T-helper 17 cell (primary cell): ENCODE measurements at regions not wholly inside any gene's neighbourhood (a gene's known extent, or its start where the extent isn't known, plus 50 kb on each side); places are given as distances from the start of the nearest gene placed in this dataset.

Experiments used
- ATAC-seq: fragments of 150-1000 bp; cut with Tn5 transposase; 2 replicates; pipeline ENCODE4 v1.10.0; 2021; ENCODE audit warnings: mild to moderate bottlenecking, moderate library complexity
- DNase-seq, 3 donors: peaks; one replicate each; pipeline versions ENCODE4 v3.0.0 to v3.0.0-alpha.2; 2020 to 2021
- H3K9me3 ChIP-seq: one replicate; pipeline ENCODE4 v1.7.0; 2013; ENCODE audit warnings: low read length, mild to moderate bottlenecking; ENCODE audit not compliant: control insufficient read depth, poor library complexity, severe bottlenecking
- H3K27ac Mint-ChIP-seq: one replicate; pipeline ENCODE4 v1.8.0; 2022; ENCODE audit warnings: mild to moderate bottlenecking, moderate library complexity, mixed read lengths
- H3K27me3 Mint-ChIP-seq: one replicate; pipeline ENCODE4 v1.8.0; 2022; ENCODE audit warnings: mixed read lengths
- H3K36me3 Mint-ChIP-seq: one replicate; pipeline ENCODE4 v1.8.0; 2022; ENCODE audit warnings: low read depth, mixed read lengths
- H3K4me1 Mint-ChIP-seq: one replicate; pipeline ENCODE4 v1.8.0; 2022; ENCODE audit warnings: mild to moderate bottlenecking, mixed read lengths
- H3K4me3 Mint-ChIP-seq: one replicate; pipeline ENCODE4 v1.8.0; 2022; ENCODE audit warnings: mild to moderate bottlenecking, moderate library complexity, mixed read lengths

DNA sequence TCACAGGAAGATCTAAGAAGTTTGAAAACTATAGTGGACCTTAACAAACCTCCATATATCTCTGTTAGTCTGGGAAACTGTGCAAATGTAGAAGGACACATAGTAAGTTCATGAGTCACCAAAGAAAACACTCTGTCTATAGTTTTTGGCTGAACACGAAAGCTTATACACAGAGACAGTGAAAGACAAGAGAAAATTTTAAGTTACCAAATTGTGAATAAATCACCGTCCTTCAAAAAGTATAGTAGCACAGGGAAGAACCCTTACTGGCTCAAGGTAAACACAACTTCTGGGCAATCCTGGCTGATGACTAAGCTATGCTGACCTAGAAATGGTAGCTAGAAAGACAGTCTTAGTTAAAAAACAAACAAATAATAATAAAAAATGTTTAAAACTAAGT, 1057.9 kb downstream of the AMY1C start:
- Mint-ChIP-seq H3K27me3 (no peaks in the 10 kb centered on the region), H3K4me1 (no peaks in the 10 kb centered on the region), H3K4me3 (no peak overlapping the region), H3K36me3 (no peaks in the 10 kb centered on the region), H3K27ac (no peak overlapping the region)
- ATAC-seq = no peak
- no peaks in the 10 kb centered on the region for H3K9me3 ChIP-seq
- DNase-seq = no peak

DNA sequence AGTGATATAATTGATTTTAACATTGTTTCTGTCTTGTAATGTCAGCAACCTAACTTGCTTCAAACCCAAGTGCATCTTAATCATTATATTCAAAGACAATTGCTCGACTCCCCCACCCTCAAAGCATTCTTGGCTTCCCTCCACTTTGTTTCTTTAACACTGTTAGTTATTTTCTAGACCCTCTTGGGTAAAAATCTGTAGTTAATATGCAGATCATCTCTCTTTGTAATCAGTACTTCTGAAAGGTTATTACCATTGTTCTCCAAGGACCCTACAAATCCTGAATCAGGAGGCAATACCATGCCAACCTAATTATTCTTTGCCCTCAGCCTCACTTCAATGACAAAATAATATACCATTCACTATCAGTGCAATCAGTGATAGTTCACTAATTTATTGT, 1075.7 kb downstream of the AMY1C start:
- DNase-seq = no peak
- Mint-ChIP-seq H3K27me3 (no peaks in the 10 kb centered on the region), H3K4me1 (no peaks in the 10 kb centered on the region), H3K4me3 (no peak overlapping the region), H3K36me3 (no peaks in the 10 kb centered on the region), H3K27ac (no peak overlapping the region)
- no peak for ATAC-seq
- H3K9me3 ChIP-seq = no peaks in the 10 kb centered on the region

DNA sequence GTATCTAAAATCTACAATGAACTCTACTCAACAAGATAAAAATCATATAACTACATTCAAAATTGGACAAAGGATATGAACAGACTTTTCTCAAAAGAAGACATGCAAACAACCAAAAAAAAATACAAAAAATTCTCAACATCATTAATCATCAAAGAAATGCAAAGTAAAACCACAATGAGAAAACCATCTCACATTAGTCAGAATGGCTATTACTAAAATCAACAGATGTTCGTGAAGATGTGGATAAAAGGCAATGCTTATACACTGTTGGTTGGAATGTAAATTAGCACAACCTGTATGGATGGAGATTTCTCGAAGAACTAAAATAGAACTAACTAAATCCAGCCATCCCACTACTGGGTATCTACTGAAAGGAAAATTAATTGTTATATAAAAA, 1080.8 kb downstream of the AMY1C start:
- Mint-ChIP-seq H3K4me1 (no peaks in the 10 kb centered on the region), H3K36me3 (no peaks in the 10 kb centered on the region), H3K27ac (no peak overlapping the region), H3K27me3 (no peaks in the 10 kb centered on the region), H3K4me3 (no peak overlapping the region)
- ATAC-seq (no peak), DNase-seq (no peak)
- H3K9me3 ChIP-seq = no peaks in the 10 kb centered on the region

DNA sequence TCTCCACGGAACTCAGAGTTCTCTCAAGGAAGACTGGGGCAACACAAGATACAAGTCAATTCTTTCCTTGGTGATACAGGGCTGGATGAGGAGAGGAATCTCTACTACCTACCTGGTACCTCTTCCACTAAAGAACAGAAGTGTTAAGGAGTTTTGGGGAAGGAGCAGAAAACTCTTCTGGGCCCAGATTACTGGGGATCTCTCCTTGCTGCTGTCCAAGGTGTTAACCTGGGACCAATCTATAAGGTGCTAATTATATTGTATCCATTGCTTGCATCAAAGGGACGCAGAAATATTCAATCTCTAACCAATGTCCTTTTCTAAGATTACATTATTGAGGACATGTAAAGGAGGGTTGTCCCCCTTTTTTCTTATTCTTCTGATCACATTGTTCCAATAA, 1102.5 kb downstream of the AMY1C start:
- no peak for ATAC-seq
- Mint-ChIP-seq H3K36me3 (no peaks in the 10 kb centered on the region), H3K27ac (no peak overlapping the region), H3K27me3 (no peaks in the 10 kb centered on the region), H3K4me3 (no peak overlapping the region), H3K4me1 (no peaks in the 10 kb centered on the region)
- DNase-seq = no peak
- peaks cover 3% of the 10 kb centered on the region for H3K9me3 ChIP-seq

DNA sequence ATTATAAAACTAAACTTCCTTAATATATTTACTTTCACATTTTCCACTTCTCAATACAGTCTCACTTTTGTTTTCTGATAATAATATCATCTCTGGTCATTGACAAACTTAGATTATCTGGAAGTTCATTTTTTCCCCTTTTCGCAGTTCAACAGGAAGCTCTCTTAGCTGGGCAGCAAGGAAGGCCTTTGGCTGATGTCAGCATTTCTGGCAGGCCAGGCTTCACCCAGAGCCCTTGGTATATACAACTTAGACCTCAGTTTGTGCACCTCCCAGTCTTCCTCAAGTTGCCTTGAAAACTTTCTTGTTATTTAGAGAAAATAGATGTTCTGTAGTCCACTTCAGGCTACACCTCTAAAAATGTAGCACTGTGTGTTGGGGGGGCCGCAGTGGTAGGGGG, 1103.6 kb downstream of the AMY1C start:
- no peak overlapping the region for H3K27ac Mint-ChIP-seq
- peaks cover 3% of the 10 kb centered on the region for H3K9me3 ChIP-seq
- H3K36me3 Mint-ChIP-seq = no peaks in the 10 kb centered on the region
- H3K4me1 Mint-ChIP-seq = no peaks in the 10 kb centered on the region
- ATAC-seq = no peak
- H3K27me3 Mint-ChIP-seq = no peaks in the 10 kb centered on the region
- no peak overlapping the region for H3K4me3 Mint-ChIP-seq
- no peak for DNase-seq

DNA sequence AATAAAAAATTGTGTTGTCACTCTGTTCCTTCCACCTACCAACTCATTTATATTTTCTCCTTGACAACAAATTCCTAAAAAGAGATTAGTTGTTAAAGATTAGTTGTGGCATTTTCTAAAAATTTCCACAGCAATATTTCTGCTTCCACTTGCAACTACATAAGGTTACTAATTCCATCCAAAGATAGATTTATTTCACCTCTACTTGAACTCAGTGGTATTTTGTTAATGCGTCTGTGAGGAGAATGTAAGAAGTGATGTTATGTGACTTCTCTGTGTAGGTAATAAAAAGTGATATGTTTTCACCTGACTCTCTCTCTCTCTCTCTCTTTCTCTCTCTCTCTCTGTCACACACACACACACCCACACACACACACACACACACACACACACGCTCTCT, 1104.8 kb downstream of the AMY1C start:
- Mint-ChIP-seq H3K4me3 (no peak overlapping the region), H3K4me1 (no peaks in the 10 kb centered on the region), H3K27me3 (no peaks in the 10 kb centered on the region), H3K27ac (no peak overlapping the region), H3K36me3 (no peaks in the 10 kb centered on the region)
- no peak for DNase-seq
- H3K9me3 ChIP-seq = peaks cover 3% of the 10 kb centered on the region
- ATAC-seq = no peak

DNA sequence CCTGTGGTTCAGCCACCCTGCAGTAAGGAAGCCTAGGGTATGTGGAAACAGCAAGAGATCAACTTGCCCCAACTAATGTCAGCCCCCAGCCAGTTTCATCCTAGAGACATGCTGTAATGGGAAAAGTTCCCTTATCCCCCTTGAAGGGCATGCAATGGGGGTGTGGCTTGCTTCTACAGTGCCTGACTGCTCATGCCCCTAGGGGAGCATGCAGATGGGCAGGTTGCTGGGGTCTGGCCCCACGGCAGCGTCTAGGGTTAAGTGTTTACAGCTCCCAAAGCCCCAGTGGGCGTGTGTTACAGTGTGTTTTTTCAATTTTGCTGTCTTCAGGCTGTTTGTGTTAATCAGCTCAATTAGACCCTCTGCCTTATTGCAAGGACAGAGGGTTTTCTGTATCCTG, 1105.9 kb downstream of the AMY1C start:
- H3K4me3 Mint-ChIP-seq = no peak overlapping the region
- H3K4me1 Mint-ChIP-seq = no peaks in the 10 kb centered on the region
- no peaks in the 10 kb centered on the region for H3K27me3 Mint-ChIP-seq
- no peak for DNase-seq
- no peak overlapping the region for H3K27ac Mint-ChIP-seq
- peaks cover 3% of the 10 kb centered on the region for H3K9me3 ChIP-seq
- no peaks in the 10 kb centered on the region for H3K36me3 Mint-ChIP-seq
- ATAC-seq = no peak

DNA sequence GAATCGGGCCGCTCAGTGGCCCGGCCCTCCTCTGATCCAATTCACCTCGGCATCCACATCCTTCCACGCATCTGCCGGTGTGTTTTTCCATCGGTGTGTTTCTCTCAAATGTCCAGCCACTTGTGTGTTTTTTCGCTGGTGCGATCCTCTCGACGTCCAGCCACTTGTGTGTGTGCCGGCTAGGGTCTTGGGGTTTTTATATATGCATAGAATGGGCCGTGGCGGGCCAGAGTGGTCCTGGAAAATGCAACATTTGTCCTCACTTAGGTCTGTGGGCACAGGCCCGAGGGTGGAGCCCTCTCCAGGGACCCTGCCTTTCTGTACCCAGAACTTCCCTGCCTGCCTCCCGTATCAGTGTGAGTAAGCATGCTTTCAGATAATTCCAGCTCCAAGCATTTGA, 1106.4 kb downstream of the AMY1C start:
- H3K4me3 Mint-ChIP-seq = no peak overlapping the region
- DNase-seq (no peak), ATAC-seq (no peak)
- H3K27ac Mint-ChIP-seq = no peak overlapping the region
- H3K27me3 Mint-ChIP-seq = no peaks in the 10 kb centered on the region
- no peaks in the 10 kb centered on the region for H3K4me1 Mint-ChIP-seq
- H3K36me3 Mint-ChIP-seq = no peaks in the 10 kb centered on the region
- peaks cover 3% of the 10 kb centered on the region for H3K9me3 ChIP-seq

DNA sequence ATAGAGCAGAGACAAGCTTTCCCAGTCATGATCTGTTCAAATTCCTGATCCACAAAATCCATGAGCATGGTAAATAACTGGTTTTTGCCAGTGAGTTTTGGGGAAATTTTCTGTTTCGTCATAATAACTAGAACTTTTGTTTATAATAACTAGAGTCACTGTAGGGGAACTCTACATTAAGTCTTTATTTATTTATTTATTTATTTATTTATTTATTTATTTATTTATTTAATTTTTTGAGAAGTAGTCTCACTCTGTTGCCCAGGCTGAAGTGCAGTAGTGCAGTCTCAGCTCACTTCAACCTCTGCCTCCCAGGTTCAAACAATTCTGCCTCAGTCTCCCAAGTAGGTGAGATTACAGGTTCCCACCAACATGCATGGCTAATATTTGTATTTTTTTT, 1106.8 kb downstream of the AMY1C start:
- H3K36me3 Mint-ChIP-seq = no peaks in the 10 kb centered on the region
- ATAC-seq (no peak), DNase-seq (no peak)
- H3K27me3 Mint-ChIP-seq = no peaks in the 10 kb centered on the region
- no peak overlapping the region for H3K27ac Mint-ChIP-seq
- peaks cover 3% of the 10 kb centered on the region for H3K9me3 ChIP-seq
- no peaks in the 10 kb centered on the region for H3K4me1 Mint-ChIP-seq
- H3K4me3 Mint-ChIP-seq = no peak overlapping the region

DNA sequence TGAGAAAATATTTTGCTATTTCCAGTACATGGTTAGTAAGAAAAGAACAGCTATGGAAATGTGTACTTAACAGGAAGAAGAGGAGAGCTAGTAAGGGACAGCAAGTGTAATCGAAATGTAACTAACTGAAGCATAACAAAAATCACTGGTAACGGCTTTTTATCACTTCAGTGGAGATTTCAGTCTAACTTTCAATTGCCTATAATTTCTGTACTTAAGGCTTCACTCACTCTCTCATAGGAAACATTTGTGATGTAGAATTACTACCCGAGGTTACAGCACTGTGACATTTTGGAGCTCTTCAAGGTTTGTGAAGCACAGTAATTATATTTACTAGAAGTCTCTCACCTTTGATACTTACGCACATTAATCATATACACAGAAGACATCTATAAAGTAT, 1119.1 kb downstream of the AMY1C start:
- no peaks in the 10 kb centered on the region for H3K27me3 Mint-ChIP-seq
- peaks cover 3% of the 10 kb centered on the region for H3K9me3 ChIP-seq
- H3K4me1 Mint-ChIP-seq = no peaks in the 10 kb centered on the region
- H3K36me3 Mint-ChIP-seq = no peaks in the 10 kb centered on the region
- DNase-seq (no peak), ATAC-seq (no peak)
- no peak overlapping the region for H3K27ac Mint-ChIP-seq
- H3K4me3 Mint-ChIP-seq = no peak overlapping the region

DNA sequence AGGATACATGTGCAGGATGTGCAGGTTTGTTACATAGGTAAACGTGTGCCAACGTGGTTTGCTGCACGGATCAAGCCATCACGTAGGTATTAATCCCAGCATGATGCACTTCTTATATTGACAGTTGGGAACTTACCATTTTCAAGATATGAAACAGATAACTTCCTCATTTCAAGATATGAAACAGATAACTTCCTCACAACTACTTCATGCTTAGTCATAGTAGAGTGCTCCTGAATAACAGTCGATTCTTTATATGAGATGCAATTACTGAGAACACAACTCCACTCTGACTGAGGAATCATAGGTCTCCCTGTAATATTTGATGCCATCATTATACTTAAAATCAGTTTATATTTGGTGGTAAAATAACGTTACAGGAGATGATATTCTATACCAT, 1124.3 kb downstream of the AMY1C start:
- no peaks in the 10 kb centered on the region for H3K4me1 Mint-ChIP-seq
- H3K4me3 Mint-ChIP-seq = no peak overlapping the region
- no peak for ATAC-seq

DNA sequence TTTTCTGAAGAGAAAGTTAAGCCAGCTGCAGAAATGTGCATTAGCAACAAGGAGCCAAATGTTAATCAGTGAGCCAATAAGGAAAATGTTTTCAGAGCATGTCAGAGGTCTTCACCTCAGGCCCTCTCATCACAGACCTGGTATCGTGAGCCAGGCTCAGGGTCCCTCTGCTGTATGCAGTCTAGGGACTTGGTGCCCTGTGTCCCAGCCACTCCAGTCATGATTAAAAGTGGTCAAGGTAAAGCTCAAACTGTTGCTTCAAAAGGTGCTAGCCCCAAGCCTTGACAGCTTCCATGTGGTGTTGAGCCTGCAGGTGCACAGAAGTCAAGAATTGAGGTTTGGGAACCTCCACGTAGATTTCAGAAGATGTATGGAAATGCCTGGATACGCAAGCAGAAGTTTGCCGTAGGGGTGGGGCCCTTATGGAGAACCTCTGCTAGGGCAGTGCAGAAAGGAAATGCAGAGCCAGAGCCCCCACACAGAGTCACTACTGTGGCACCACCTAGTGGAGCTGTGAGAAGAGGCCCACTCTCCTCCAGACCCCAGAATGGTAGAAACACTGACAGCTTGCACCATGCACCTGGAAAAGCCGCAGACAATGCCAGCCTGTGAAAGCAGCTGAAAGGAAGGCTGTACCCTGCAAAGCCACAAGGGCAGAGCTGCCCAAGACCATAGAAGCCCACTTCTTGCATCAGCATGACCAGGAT, 1128.7 kb downstream of the AMY1C start:
- no peak for DNase-seq
- ATAC-seq = no peak
- Mint-ChIP-seq H3K4me1 (no peaks in the 10 kb centered on the region), H3K27me3 (no peaks in the 10 kb centered on the region), H3K36me3 (no peaks in the 10 kb centered on the region), H3K4me3 (no peak overlapping the region), H3K27ac (no peak overlapping the region)
- H3K9me3 ChIP-seq = no peaks in the 10 kb centered on the region

More for the DNA sequence above, 1124.3 kb downstream of the AMY1C start:
- no peaks in the 10 kb centered on the region for H3K9me3 ChIP-seq
- H3K27me3 Mint-ChIP-seq = no peaks in the 10 kb centered on the region
- H3K27ac Mint-ChIP-seq = no peak overlapping the region
- no peaks in the 10 kb centered on the region for H3K36me3 Mint-ChIP-seq
- DNase-seq = no peak

DNA sequence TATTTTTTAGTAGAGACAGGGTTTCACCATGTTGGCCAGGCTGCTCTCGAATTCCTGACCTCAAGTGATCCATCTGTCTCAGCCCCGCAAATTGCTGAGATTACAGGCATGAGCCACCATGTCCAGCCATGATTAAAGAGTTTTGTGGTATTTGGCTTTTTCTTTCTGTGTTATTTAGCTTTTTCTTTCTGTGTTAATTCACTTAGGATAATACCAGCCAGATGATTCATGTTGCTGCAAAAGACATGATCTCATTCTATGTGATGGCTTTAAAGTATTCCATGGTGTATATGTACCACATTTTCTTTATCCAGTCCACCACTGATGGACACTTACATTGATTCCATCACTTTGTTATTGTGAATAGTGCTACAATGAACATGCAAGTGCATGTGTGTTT, 1135.2 kb downstream of the AMY1C start:
- Mint-ChIP-seq H3K27me3 (no peaks in the 10 kb centered on the region), H3K27ac (no peak overlapping the region), H3K36me3 (no peaks in the 10 kb centered on the region), H3K4me1 (no peaks in the 10 kb centered on the region), H3K4me3 (no peak overlapping the region)
- no peak for DNase-seq
- H3K9me3 ChIP-seq = no peaks in the 10 kb centered on the region
- no peak for ATAC-seq

DNA sequence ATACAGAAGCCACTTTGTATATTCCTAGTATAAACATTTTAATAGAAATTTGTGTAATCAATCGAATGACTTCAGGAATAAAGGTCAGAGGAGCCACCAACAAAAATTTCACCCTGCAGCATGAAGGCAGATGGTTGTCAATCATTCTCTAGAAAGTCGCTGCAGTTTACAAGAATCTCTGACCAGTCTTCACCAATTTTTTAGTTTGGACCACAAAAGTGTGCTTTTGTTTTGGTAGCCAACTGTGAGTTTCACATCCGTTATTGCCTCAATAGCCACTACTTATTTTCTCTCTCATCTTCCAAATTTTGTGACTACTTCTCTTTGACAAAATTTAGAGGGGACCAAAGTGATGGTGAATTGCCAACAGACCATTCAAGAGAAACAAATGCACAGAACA, 1155.6 kb downstream of the AMY1C start:
- no peak for ATAC-seq
- no peak overlapping the region for H3K4me3 Mint-ChIP-seq
- H3K36me3 Mint-ChIP-seq = no peaks in the 10 kb centered on the region

More for the DNA sequence above, 1155.6 kb downstream of the AMY1C start:
- no peak overlapping the region for H3K27ac Mint-ChIP-seq
- no peak for DNase-seq
- no peaks in the 10 kb centered on the region for H3K27me3 Mint-ChIP-seq
- no peaks in the 10 kb centered on the region for H3K4me1 Mint-ChIP-seq
- H3K9me3 ChIP-seq = no peaks in the 10 kb centered on the region
